Islet of Langerhans (tissue), 1 donor: ENCODE measurements at regions not wholly inside any gene's neighbourhood (a gene's known extent, or its start where the extent isn't known, plus 50 kb on each side); places are given as distances from the start of the nearest gene placed in this dataset.

Experiments used
- FAIRE-seq: peaks from one replicate; lab custom pipeline; 2011; peaks lifted over from hg19 to GRCh38; lab: Jason Lieb, UNC

GRCh38 chr15:94177112-94177511 is 54.2 kb upstream of the MCTP2 start:
- no peak for FAIRE-seq

DNA sequence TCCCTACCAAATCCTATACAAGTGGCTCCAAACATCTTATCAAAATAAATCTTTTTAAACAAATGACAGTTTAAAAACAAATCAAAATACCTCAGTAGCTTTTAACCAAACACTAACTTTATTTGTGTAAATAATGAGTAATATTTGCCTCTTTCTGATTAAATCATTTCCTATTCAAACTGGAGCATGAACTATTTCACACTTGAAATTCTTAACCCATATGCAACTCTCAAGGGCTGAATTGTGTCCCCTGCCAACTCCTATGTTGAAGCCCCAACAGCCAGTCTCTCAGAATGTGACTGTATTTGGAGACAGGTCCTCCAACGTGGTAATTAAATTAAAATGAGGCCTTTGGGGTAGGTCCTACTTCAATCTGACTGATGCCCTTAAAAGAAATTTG is 55.9 kb upstream of the MCTP2 start:
- FAIRE-seq, result no peak

- FAIRE-seq, result no peak
These were observed 57.0 kb upstream of the MCTP2 start for GRCh38 chr15:94174399-94174802.

- no peak for FAIRE-seq
These were observed 63.1 kb upstream of the MCTP2 start for GRCh38 chr15:94168250-94168649.

DNA sequence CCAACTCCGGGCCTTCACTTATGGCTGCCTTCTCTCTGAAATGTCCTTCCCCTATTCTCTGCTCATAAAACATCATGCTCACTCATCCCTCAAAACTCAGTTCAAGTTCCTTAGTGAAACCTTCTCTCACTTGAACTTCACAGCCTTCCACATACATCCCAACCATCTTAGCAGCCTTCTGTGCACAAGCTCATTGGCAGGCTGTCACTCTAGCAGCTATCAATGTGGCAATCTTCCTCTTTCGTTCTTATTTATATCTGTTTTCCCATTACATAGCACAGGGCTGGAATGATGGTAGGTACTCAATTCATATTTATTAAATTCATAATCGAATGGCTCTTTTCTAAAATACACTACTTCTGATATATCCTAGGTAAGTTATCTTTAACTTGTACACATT is 66.4 kb upstream of the MCTP2 start:
- no peak for FAIRE-seq

- FAIRE-seq, result peak; percentile 98
These were observed 67.1 kb upstream of the MCTP2 start for GRCh38 chr15:94164202-94164807.

- no peak for FAIRE-seq
These were observed 68.4 kb upstream of the MCTP2 start for GRCh38 chr15:94162939-94163338.

GRCh38 chr15:94154255-94154654 is 77.1 kb upstream of the MCTP2 start:
- FAIRE-seq, result no peak

- FAIRE-seq, result no peak
These were observed 86.3 kb upstream of the MCTP2 start for GRCh38 chr15:94145046-94145445.

DNA sequence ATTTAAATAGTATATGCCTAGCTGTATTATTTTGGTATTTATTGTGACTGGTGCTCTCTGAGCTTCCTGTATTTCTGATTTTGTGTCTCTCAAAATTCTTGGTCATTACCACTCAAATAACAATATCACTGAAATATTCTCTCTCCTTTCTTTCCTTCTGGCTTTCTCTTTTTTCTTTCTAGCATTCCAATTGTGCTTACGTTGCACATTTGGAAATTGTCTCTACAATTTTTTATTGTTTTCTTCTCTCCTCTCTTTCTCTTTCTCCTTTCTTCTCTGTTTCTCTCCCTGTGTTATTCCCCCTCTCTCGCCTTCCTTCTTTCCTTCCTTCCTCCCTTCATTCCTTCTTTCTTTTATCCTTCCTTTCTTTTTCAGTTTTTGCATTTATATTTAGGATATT is 89.6 kb upstream of the MCTP2 start:
- FAIRE-seq, result no peak

DNA sequence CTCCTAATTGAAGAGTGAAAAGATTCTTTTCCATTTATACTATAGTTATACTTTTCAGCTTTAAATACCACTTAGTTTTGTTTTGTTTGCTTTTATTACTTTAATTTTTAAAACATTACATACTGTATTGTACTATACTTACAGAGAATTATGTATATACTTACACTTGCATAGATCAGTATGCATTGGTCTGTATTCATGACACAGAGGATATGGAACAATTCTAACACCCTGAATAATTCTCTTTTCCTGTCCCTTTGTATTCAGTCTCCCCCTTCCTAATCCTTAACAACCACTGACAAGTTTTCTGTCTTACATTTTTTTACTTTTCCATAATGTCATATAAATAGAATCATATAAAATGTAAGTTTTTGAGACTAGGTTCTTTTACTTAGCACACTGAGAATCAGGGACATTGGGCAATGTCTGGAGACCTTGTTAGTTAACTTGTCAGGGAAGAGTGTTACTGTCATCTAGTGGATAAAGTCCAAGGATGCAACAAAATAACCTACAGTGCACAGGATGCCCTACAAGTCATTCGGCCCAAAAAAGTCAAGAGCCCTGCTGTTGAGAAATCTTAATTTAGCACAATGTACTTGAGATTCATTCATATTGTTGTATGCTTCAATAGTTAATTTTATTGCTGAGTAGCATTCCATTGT is 95.7 kb upstream of the MCTP2 start:
- no peak for FAIRE-seq

- FAIRE-seq, result no peak
These were observed 99.5 kb upstream of the MCTP2 start for GRCh38 chr15:94131875-94132274.

GRCh38 chr15:94130504-94130903 is 100.9 kb upstream of the MCTP2 start:
- FAIRE-seq, result no peak

DNA sequence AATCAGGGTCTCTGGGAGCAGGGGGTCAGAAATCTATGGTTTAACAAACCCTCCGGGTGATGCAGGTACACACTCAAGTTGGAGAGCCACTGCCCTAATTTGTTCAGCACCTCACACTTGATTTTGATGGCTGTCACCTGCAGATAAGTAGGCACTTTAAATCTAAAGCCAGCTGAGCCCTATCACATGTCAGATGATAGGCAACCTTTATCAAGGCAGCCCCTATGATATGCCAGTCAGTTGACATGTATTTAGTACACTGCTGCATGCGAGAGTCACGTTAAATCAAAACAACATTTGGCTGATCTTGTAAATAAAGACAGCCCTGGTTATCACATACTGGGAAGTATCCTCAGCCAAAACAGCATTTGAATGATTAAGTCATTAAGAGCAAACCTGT is 104.4 kb upstream of the MCTP2 start:
- FAIRE-seq, result no peak

DNA sequence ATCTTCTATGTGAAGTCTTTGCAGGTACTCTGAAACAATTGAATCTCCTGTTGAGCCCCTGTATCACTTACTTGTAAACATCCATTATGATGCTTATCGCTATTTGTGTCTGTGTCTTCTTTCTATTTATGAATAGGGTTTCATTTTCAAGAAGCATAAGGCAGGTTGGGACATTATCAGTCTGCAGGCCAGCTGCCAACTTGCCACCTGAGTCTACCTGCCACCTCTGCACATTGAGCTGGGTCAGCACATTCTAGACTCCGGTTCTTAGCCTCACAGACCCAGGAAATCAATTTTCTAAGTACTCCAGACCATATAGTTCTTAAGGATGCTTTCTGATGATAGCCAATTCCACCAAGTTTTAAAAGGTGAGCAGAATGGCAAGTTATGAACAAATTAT is 105.7 kb upstream of the MCTP2 start:
- no peak for FAIRE-seq

GRCh38 chr15:94125156-94125555 is 106.2 kb upstream of the MCTP2 start:
- no peak for FAIRE-seq

- no peak for FAIRE-seq
These were observed 108.8 kb upstream of the MCTP2 start for GRCh38 chr15:94122516-94122915.

- peak; percentile 92 for FAIRE-seq
These were observed 111.2 kb upstream of the MCTP2 start for GRCh38 chr15:94119923-94120775.

GRCh38 chr15:94119298-94119811 is 112.0 kb upstream of the MCTP2 start:
- no peak for FAIRE-seq

DNA sequence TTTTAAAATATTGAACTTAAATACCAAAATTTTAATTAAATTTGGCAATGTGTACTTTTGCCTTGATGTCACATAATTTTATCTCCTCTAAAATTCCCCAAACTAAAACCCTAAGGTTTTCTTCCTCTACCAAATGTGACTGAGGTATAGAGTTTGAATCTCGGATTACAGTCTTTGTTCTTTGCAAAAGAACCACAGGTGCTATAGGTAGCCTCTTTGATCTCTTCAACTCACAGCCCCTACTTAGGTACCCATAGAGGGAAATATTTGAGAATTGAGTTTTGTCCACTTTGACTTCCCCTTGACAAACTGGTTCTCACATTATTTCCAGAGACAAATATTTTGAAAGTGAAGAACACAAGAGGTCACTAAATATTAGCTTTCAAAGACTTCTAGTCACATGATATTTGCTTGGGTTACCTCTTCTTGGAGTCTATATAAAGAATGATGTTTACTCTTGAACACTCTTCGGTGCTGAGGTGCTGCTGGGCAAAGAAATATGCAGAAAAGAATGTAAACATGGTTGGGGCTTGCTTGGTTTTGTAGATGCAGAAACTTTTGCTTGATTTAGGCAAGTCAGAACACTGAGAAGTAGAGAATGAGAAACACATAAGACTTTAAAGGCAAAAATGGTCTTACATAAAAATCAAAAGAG is 120.8 kb upstream of the MCTP2 start:
- no peak for FAIRE-seq

DNA sequence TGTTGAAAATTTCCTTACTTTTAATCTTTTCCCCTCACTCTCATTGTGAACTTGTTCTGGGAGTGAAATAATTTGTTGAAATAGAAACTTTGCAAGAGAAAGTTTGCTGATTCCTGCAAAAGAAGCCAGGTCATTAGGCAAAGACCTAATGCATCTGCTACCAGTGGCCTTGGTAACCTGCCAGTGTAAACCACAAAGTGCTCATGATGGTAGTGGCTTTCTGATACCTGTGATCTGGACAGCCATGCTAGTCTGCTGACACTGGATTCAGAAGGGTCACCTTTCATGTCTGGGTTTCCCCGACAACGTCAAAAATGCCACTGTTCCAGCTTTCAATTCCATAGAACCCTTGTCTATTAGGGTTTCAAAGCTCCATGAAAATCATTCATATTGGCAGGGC is 123.7 kb upstream of the MCTP2 start:
- no peak for FAIRE-seq

DNA sequence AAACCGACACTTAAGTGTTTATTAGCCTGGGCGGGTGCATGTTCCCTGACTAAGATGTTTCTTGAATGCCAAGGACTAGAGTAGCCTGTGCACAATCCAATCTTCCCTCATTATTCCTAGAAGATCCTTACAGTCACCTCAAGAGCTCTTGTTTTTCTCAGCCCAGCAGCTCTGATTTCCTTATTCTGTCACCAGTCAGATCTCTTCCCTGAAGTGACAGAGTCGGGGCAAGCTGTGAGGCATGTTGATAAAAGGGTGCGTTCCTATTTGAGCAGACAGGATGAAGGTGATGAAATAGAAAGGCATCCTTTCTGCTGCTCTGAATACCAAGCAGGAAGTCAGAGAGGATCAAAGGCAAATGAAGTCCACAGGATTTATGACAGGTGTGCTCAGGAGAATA is 125.6 kb upstream of the MCTP2 start:
- FAIRE-seq, result no peak

- no peak for FAIRE-seq
These were observed 130.5 kb upstream of the MCTP2 start for GRCh38 chr15:94100863-94101262.
